NOMO-1 treated with dmso at 0.1 percent for 144 hours (cell line): ENCODE measurements at regions not wholly inside any gene's neighbourhood (a gene's known extent, or its start where the extent isn't known, plus 50 kb on each side); places are given as distances from the start of the nearest gene placed in this dataset.

Source experiments
- DNase-seq: peaks from one replicate; lab custom pipeline; 2025; ENCODE audit not compliant: unreplicated experiment; lab: John Stamatoyannopoulos, UW

- no peak for DNase-seq
These were observed 182.5 kb downstream of the VRK1 start for GRCh38 chr14:96979611-96980074.

- no peak for DNase-seq
These were observed 183.7 kb downstream of the VRK1 start for GRCh38 chr14:96980835-96981234.

- no peak for DNase-seq
These were observed 189.3 kb downstream of the VRK1 start for GRCh38 chr14:96986256-96987085.

- peak; percentile 4 for DNase-seq
These were observed 189.9 kb downstream of the VRK1 start for GRCh38 chr14:96987086-96987474.

GRCh38 chr14:96987771-96988170, 190.6 kb downstream of the VRK1 start:
- no peak for DNase-seq

GRCh38 chr14:96989306-96989705, 192.1 kb downstream of the VRK1 start:
- no peak for DNase-seq

- DNase-seq = peak; percentile 19
These were observed 194.0 kb downstream of the VRK1 start for GRCh38 chr14:96991226-96991625.

GRCh38 chr14:96994999-96995398, 197.8 kb downstream of the VRK1 start:
- no peak for DNase-seq

GRCh38 chr14:96997269-96997668, 200.1 kb downstream of the VRK1 start:
- no peak for DNase-seq

- DNase-seq = no peak
These were observed 200.8 kb downstream of the VRK1 start for GRCh38 chr14:96997996-96998395.

GRCh38 chr14:96999654-97000155, 202.5 kb downstream of the VRK1 start:
- DNase-seq = no peak

GRCh38 chr14:97002454-97002853, 205.3 kb downstream of the VRK1 start:
- DNase-seq = no peak

GRCh38 chr14:97005934-97006333, 208.8 kb downstream of the VRK1 start:
- DNase-seq = no peak

GRCh38 chr14:97010491-97011160, 213.4 kb downstream of the VRK1 start:
- no peak for DNase-seq

- DNase-seq = no peak
These were observed 216.7 kb downstream of the VRK1 start for GRCh38 chr14:97013878-97014277.

- peak; percentile 51 for DNase-seq
These were observed 223.8 kb downstream of the VRK1 start for GRCh38 chr14:97021001-97021400.

GRCh38 chr14:97021571-97022168, 224.5 kb downstream of the VRK1 start:
- DNase-seq = no peak

- DNase-seq = no peak
These were observed 225.6 kb downstream of the VRK1 start for GRCh38 chr14:97022741-97023140.

- no peak for DNase-seq
These were observed 226.7 kb downstream of the VRK1 start for GRCh38 chr14:97023871-97024270.

GRCh38 chr14:97024300-97024699, 227.1 kb downstream of the VRK1 start:
- no peak for DNase-seq

- no peak for DNase-seq
These were observed 228.5 kb downstream of the VRK1 start for GRCh38 chr14:97025722-97026121.
